GM23338 (cell line): ENCODE measurements at regions not wholly inside any gene's neighbourhood (a gene's known extent, or its start where the extent isn't known, plus 50 kb on each side); places are given as distances from the start of the nearest gene placed in this dataset.

Experiments
- ATAC-seq: fragments of 200-7000 bp; cut with Tn5 transposase; 3 replicates; pipeline ENCODE4 v1.9.1; 2020
- DNase-seq: peaks from one replicate; pipeline ENCODE4 v3.0.0-alpha.2; 2015; ENCODE audit warnings: low spot score
- H2AFZ ChIP-seq: fragments of 200-600 bp; sonication (generic); 2 replicates; pipeline ENCODE4 v1.8.0; 2016; ENCODE audit warnings: antibody characterized with exemption, mild to moderate bottlenecking, moderate library complexity
- H3F3A ChIP-seq: fragments of 200-600 bp; sonication (generic); replicated peaks from 2 replicates; pipeline ENCODE4 v1.8.0; 2017; ENCODE audit warnings: antibody characterized with exemption, mixed run types, low read depth
- H3K27ac ChIP-seq: fragments of 200-600 bp; sonication (generic); 2 replicates; pipeline ENCODE4 v1.6.1; 2016; ENCODE audit warnings: low read depth
- H3K27me3 ChIP-seq: fragments of 200-600 bp; sonication (generic); 2 replicates; pipeline ENCODE4 v1.8.0; 2016; ENCODE audit warnings: mild to moderate bottlenecking, mixed run types, moderate library complexity; ENCODE audit not compliant: insufficient read depth
- H3K36me3 ChIP-seq: fragments of 200-600 bp; sonication (generic); 2 replicates; pipeline ENCODE4 v1.8.0; 2016; ENCODE audit warnings: mild to moderate bottlenecking; ENCODE audit not compliant: insufficient read depth
- H3K4me1 ChIP-seq: fragments of 200-600 bp; sonication (generic); 2 replicates; pipeline ENCODE4 v1.8.0; 2016; ENCODE audit warnings: mild to moderate bottlenecking, moderate library complexity; ENCODE audit not compliant: insufficient read depth
- H3K4me2 ChIP-seq: fragments of 200-600 bp; sonication (generic); 2 replicates; pipeline ENCODE4 v1.7.1; 2017; ENCODE audit warnings: mixed run types
- H3K4me3 ChIP-seq: fragments of 200-600 bp; sonication (generic); 2 replicates; pipeline ENCODE4 v1.6.1; 2016; ENCODE audit warnings: mixed run types
- H3K79me2 ChIP-seq: fragments of 200-600 bp; sonication (generic); replicated peaks from 2 replicates; pipeline ENCODE4 v1.8.0; 2017; ENCODE audit warnings: mild to moderate bottlenecking; ENCODE audit not compliant: insufficient read depth
- H3K9me2 ChIP-seq: fragments of 200-600 bp; sonication (generic); 2 replicates; pipeline ENCODE4 v1.8.0; 2017; ENCODE audit not compliant: insufficient read depth
- H4K20me1 ChIP-seq: fragments of 200-600 bp; sonication (generic); replicated peaks from 2 replicates; pipeline ENCODE4 v1.8.0; 2017; ENCODE audit warnings: mild to moderate bottlenecking; ENCODE audit not compliant: insufficient read depth
- H3K27ac Mint-ChIP-seq: 2 replicates; pipeline ENCODE4 v1.8.0; 2020; ENCODE audit warnings: inconsistent platforms, mild to moderate bottlenecking, moderate library complexity, mixed read lengths
- H3K27me3 Mint-ChIP-seq: 3 replicates; pipeline ENCODE4 v1.8.0; 2022; ENCODE audit warnings: low read depth, mild to moderate bottlenecking, moderate library complexity, mixed read lengths, inconsistent platforms; ENCODE audit not compliant: insufficient read depth, poor library complexity
- H3K36me3 Mint-ChIP-seq: 3 replicates; pipeline ENCODE4 v1.8.0; 2021; ENCODE audit warnings: low read depth, mild to moderate bottlenecking, inconsistent platforms, moderate library complexity, mixed read lengths
- H3K4me1 Mint-ChIP-seq: 3 replicates; pipeline ENCODE4 v1.8.0; 2020; ENCODE audit warnings: mild to moderate bottlenecking, inconsistent platforms, mixed read lengths
- H3K4me3 Mint-ChIP-seq: 3 replicates; pipeline ENCODE4 v1.8.0; 2021; ENCODE audit warnings: moderate library complexity, mild to moderate bottlenecking, inconsistent platforms, mixed read lengths
- H3K9me3 Mint-ChIP-seq: 3 replicates; pipeline ENCODE4 v1.8.0; 2020; ENCODE audit warnings: moderate library complexity, mild to moderate bottlenecking, inconsistent platforms, mixed read lengths
- CREB1 ChIP-seq: fragments of 250-450 bp; sonication (Bioruptor Pico); IDR thresholded peaks from 2 replicates; pipeline ENCODE4 v1.5.0; 2020; ENCODE audit warnings: low read depth, mild to moderate bottlenecking, moderate library complexity
- EZH2 ChIP-seq: fragments of 200-600 bp; sonication (generic); IDR thresholded peaks from one replicate; pipeline ENCODE4 v1.8.0; 2017; ENCODE audit warnings: antibody characterized with exemption, mild to moderate bottlenecking, low read depth; ENCODE audit not compliant: unreplicated experiment
- EZH2phosphoT487 ChIP-seq: fragments of 200-600 bp; sonication (generic); IDR thresholded peaks from one replicate; pipeline ENCODE4 v1.8.1; 2018; ENCODE audit warnings: antibody characterized with exemption; ENCODE audit not compliant: unreplicated experiment
- JUNB ChIP-seq: IDR thresholded peaks from one replicate; pipeline ENCODE4 v1.6.1; 2016; ENCODE audit warnings: antibody characterized with exemption; ENCODE audit not compliant: unreplicated experiment
- NANOG ChIP-seq: IDR thresholded peaks from 2 replicates; pipeline ENCODE4 v1.6.1; 2016; ENCODE audit warnings: antibody characterized with exemption, borderline replicate concordance
- POLR2AphosphoS5 ChIP-seq: IDR thresholded peaks from 2 replicates; pipeline ENCODE4 v1.6.1; 2016; ENCODE audit warnings: antibody characterized with exemption, low read depth
- STAT1 ChIP-seq: IDR thresholded peaks from one replicate; pipeline ENCODE4 v1.6.1; 2016; ENCODE audit warnings: antibody characterized with exemption; ENCODE audit not compliant: unreplicated experiment
- ZNF114 ChIP-seq: fragments of 250-450 bp; sonication (Bioruptor Pico); IDR thresholded peaks from 2 replicates; pipeline ENCODE4 v1.5.0; 2020; ENCODE audit warnings: mild to moderate bottlenecking, moderate library complexity
- ZNF331 ChIP-seq: fragments of 250-450 bp; sonication (Bioruptor Pico); IDR thresholded peaks from 2 replicates; pipeline ENCODE4 v1.5.0; 2020; ENCODE audit warnings: low read depth, mild to moderate bottlenecking, moderate library complexity
- TF ChIP-seq, protein P1 (sequence below): IDR thresholded peaks from 2 replicates; pipeline ENCODE4 v1.6.1; 2016; ENCODE audit warnings: antibody characterized with exemption
- TF ChIP-seq, protein P2 (sequence below): IDR thresholded peaks from one replicate; pipeline ENCODE4 v1.6.1; 2018; ENCODE audit warnings: antibody characterized with exemption; ENCODE audit not compliant: unreplicated experiment
- TF ChIP-seq, protein P3 (sequence below): fragments of 250-450 bp; sonication (Bioruptor Pico); IDR thresholded peaks from 2 replicates; pipeline ENCODE4 v1.5.0; 2020; ENCODE audit warnings: mild to moderate bottlenecking, moderate library complexity
- TF ChIP-seq, protein P4 (sequence below), 2 experiments: fragments of 200-600 bp in 1 of 2; sonication (generic) in 1 of 2; conservative IDR thresholded peaks; 2 replicates each; pipeline versions ENCODE4 v1.5.1 to v1.6.1; 2016 to 2017; ENCODE audit warnings: antibody characterized with exemption in 2 of 2, low read depth in 2 of 2, mild to moderate bottlenecking in 2 of 2, moderate library complexity in 1 of 2

DNA sequence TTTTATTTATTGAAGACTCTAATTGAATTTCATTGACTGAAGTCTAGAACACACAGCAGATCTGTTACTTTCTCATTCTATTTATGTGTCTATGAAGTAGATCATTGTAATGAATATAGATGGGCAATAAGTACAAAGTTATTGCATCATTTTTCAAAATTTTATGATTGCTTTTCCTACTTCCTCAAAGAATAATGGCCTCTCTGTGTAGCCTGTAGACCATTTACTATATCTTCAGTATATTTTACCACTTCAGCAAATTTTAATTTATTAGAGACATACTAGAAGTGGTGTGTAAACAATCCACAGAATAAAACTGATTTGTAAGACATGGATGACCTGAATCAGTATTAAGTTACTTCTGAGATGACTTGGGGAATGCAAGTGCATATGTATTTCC is 291.7 kb upstream of the FAR2 start:
- DNase-seq (no peak), ATAC-seq (no peak)
- Mint-ChIP-seq H3K36me3 (no peaks in the 10 kb centered on the region), H3K4me1 (peaks cover 13% of the 10 kb centered on the region), H3K27ac (no peak overlapping the region), H3K9me3 (no peaks in the 10 kb centered on the region), H3K4me3 (no peak overlapping the region), H3K27me3 (no peaks in the 10 kb centered on the region)
- Histone ChIP-seq H3K4me1 (no peaks in the 10 kb centered on the region), H3K4me3 (no peak overlapping the region), H2AFZ (no peak overlapping the region), H3K4me2 (no peak overlapping the region), H3F3A (no peaks in the 10 kb centered on the region), H4K20me1 (no peaks in the 10 kb centered on the region), H3K9me2 (peaks cover under 1% of the 10 kb centered on the region; the same call in 1 of the 2 replicates), H3K36me3 (no peaks in the 10 kb centered on the region), H3K27me3 (no peaks in the 10 kb centered on the region), H3K79me2 (no peaks in the 10 kb centered on the region), H3K27ac (no peak overlapping the region)
- no peak for TF ChIP-seq NANOG
- TF ChIP-seq, protein P1, sequence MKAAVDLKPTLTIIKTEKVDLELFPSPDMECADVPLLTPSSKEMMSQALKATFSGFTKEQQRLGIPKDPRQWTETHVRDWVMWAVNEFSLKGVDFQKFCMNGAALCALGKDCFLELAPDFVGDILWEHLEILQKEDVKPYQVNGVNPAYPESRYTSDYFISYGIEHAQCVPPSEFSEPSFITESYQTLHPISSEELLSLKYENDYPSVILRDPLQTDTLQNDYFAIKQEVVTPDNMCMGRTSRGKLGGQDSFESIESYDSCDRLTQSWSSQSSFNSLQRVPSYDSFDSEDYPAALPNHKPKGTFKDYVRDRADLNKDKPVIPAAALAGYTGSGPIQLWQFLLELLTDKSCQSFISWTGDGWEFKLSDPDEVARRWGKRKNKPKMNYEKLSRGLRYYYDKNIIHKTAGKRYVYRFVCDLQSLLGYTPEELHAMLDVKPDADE: no peak
- TF ChIP-seq ZNF114: no peak
- no peak for TF ChIP-seq CREB1 (CRISPR knock-in tag)
- no peak for TF ChIP-seq EZH2phosphoT487
- TF ChIP-seq, protein P2, sequence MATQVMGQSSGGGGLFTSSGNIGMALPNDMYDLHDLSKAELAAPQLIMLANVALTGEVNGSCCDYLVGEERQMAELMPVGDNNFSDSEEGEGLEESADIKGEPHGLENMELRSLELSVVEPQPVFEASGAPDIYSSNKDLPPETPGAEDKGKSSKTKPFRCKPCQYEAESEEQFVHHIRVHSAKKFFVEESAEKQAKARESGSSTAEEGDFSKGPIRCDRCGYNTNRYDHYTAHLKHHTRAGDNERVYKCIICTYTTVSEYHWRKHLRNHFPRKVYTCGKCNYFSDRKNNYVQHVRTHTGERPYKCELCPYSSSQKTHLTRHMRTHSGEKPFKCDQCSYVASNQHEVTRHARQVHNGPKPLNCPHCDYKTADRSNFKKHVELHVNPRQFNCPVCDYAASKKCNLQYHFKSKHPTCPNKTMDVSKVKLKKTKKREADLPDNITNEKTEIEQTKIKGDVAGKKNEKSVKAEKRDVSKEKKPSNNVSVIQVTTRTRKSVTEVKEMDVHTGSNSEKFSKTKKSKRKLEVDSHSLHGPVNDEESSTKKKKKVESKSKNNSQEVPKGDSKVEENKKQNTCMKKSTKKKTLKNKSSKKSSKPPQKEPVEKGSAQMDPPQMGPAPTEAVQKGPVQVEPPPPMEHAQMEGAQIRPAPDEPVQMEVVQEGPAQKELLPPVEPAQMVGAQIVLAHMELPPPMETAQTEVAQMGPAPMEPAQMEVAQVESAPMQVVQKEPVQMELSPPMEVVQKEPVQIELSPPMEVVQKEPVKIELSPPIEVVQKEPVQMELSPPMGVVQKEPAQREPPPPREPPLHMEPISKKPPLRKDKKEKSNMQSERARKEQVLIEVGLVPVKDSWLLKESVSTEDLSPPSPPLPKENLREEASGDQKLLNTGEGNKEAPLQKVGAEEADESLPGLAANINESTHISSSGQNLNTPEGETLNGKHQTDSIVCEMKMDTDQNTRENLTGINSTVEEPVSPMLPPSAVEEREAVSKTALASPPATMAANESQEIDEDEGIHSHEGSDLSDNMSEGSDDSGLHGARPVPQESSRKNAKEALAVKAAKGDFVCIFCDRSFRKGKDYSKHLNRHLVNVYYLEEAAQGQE: no peak
- TF ChIP-seq, protein P3, sequence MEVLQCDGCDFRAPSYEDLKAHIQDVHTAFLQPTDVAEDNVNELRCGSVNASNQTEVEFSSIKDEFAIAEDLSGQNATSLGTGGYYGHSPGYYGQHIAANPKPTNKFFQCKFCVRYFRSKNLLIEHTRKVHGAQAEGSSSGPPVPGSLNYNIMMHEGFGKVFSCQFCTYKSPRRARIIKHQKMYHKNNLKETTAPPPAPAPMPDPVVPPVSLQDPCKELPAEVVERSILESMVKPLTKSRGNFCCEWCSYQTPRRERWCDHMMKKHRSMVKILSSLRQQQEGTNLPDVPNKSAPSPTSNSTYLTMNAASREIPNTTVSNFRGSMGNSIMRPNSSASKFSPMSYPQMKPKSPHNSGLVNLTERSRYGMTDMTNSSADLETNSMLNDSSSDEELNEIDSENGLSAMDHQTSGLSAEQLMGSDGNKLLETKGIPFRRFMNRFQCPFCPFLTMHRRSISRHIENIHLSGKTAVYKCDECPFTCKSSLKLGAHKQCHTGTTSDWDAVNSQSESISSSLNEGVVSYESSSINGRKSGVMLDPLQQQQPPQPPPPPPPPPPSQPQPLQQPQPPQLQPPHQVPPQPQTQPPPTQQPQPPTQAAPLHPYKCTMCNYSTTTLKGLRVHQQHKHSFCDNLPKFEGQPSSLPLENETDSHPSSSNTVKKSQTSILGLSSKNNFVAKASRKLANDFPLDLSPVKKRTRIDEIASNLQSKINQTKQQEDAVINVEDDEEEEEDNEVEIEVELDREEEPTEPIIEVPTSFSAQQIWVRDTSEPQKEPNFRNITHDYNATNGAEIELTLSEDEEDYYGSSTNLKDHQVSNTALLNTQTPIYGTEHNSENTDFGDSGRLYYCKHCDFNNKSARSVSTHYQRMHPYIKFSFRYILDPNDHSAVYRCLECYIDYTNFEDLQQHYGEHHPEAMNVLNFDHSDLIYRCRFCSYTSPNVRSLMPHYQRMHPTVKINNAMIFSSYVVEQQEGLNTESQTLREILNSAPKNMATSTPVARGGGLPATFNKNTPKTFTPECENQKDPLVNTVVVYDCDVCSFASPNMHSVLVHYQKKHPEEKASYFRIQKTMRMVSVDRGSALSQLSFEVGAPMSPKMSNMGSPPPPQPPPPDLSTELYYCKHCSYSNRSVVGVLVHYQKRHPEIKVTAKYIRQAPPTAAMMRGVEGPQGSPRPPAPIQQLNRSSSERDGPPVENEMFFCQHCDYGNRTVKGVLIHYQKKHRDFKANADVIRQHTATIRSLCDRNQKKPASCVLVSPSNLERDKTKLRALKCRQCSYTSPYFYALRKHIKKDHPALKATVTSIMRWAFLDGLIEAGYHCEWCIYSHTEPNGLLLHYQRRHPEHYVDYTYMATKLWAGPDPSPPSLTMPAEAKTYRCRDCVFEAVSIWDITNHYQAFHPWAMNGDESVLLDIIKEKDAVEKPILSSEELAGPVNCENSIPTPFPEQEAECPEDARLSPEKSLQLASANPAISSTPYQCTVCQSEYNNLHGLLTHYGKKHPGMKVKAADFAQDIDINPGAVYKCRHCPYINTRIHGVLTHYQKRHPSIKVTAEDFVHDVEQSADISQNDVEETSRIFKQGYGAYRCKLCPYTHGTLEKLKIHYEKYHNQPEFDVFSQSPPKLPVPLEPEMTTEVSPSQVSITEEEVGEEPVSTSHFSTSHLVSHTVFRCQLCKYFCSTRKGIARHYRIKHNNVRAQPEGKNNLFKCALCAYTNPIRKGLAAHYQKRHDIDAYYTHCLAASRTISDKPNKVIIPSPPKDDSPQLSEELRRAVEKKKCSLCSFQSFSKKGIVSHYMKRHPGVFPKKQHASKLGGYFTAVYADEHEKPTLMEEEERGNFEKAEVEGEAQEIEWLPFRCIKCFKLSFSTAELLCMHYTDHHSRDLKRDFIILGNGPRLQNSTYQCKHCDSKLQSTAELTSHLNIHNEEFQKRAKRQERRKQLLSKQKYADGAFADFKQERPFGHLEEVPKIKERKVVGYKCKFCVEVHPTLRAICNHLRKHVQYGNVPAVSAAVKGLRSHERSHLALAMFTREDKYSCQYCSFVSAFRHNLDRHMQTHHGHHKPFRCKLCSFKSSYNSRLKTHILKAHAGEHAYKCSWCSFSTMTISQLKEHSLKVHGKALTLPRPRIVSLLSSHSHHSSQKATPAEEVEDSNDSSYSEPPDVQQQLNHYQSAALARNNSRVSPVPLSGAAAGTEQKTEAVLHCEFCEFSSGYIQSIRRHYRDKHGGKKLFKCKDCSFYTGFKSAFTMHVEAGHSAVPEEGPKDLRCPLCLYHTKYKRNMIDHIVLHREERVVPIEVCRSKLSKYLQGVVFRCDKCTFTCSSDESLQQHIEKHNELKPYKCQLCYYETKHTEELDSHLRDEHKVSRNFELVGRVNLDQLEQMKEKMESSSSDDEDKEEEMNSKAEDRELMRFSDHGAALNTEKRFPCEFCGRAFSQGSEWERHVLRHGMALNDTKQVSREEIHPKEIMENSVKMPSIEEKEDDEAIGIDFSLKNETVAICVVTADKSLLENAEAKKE: no peak
- no peak for TF ChIP-seq JUNB
- TF ChIP-seq, protein P4, sequence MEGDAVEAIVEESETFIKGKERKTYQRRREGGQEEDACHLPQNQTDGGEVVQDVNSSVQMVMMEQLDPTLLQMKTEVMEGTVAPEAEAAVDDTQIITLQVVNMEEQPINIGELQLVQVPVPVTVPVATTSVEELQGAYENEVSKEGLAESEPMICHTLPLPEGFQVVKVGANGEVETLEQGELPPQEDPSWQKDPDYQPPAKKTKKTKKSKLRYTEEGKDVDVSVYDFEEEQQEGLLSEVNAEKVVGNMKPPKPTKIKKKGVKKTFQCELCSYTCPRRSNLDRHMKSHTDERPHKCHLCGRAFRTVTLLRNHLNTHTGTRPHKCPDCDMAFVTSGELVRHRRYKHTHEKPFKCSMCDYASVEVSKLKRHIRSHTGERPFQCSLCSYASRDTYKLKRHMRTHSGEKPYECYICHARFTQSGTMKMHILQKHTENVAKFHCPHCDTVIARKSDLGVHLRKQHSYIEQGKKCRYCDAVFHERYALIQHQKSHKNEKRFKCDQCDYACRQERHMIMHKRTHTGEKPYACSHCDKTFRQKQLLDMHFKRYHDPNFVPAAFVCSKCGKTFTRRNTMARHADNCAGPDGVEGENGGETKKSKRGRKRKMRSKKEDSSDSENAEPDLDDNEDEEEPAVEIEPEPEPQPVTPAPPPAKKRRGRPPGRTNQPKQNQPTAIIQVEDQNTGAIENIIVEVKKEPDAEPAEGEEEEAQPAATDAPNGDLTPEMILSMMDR (conservative IDR thresholded peaks at IDR 0.05; ENCODE audit: low read depth in 2 of 2): no peak
- TF ChIP-seq EZH2: no peak
- TF ChIP-seq STAT1: no peak
- TF ChIP-seq ZNF331 (CRISPR knock-in tag): no peak
- TF ChIP-seq POLR2AphosphoS5: no peak
